ENCODE measurements at regions not wholly inside any gene's neighbourhood (a gene's known extent, or its start where the extent isn't known, plus 50 kb on each side); places are given as distances from the start of the nearest gene placed in this dataset.

DNA sequence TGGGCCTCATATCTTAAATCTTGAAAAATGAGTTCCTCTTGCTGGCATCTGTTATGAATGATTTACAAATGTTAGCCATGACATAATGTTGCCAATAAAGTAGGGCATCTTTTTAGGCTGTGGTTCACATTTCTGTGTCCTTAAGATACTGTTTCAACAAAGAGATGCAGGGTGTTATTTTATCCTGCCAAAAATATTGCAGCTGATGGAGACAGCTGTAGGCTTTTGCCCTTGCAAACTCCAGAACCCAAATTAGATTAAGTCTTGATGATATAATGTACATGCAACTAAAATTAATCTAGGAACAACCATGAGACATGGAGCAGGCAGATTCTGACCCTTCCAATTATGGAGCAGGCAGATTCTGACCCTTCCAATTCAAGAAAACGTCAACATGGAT is 228.2 kb upstream of the GRIN3A start:
- Histone ChIP-seq H3K27ac (replicated peaks) (no peak overlapping the region), H3K27me3 (ENCODE audit: insufficient read depth, poor library complexity, severe bottlenecking) (no peaks in the 10 kb centered on the region), H3K4me3 (replicated peaks; ENCODE audit: insufficient read depth, low read length) (no peak overlapping the region)
- no peak for DNase-seq (ENCODE audit: low read depth in 1 of 2, low spot score in 1 of 2)
- TF ChIP-seq GABPA (IDR thresholded peaks at IDR 0.05; ENCODE audit: low read depth) (no peak), POLR2AphosphoS5 (IDR thresholded peaks at IDR 0.05; ENCODE audit: low read depth) (no peak), SPI1 (IDR thresholded peaks at IDR 0.05; ENCODE audit: borderline replicate concordance, low read depth) (no peak), REST (IDR thresholded peaks at IDR 0.05; ENCODE audit: insufficient replicate concordance, low read depth) (no peak), CTCF (IDR thresholded peaks at IDR 0.05; ENCODE audit: insufficient read depth, low read length) (no peak)

DNA sequence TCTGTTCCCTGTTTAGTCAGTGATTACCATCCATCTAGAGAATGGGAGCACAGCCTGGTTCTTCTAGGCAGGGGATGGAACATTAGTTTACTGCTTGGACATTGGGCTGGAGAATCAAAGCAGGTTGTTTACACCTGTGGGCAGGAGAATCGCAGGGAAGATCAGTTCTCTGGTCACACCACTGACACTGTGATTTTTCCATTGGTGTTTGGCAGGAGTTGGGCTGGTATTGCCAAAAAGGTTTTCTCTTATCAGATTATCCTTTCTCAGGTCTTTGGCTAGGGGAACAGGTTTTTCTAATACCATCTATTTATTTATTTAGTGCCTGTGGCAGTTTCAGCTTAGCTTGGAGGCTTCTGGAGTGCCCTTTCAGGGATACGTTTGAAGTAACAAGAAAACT is 219.3 kb upstream of the GRIN3A start:
- TF ChIP-seq POLR2AphosphoS5 (IDR thresholded peaks at IDR 0.05; ENCODE audit: low read depth) (no peak), CTCF (IDR thresholded peaks at IDR 0.05; ENCODE audit: insufficient read depth, low read length) (no peak), GABPA (IDR thresholded peaks at IDR 0.05; ENCODE audit: low read depth) (no peak), REST (IDR thresholded peaks at IDR 0.05; ENCODE audit: insufficient replicate concordance, low read depth) (no peak), SPI1 (IDR thresholded peaks at IDR 0.05; ENCODE audit: borderline replicate concordance, low read depth) (no peak)
- H3K27me3 ChIP-seq (ENCODE audit: insufficient read depth, poor library complexity, severe bottlenecking): no peaks in the 10 kb centered on the region
- no peak overlapping the region for H3K4me3 ChIP-seq (replicated peaks; ENCODE audit: insufficient read depth, low read length)
- no peak for DNase-seq (ENCODE audit: low read depth in 1 of 2, low spot score in 1 of 2)
- no peak overlapping the region for H3K27ac ChIP-seq (replicated peaks)

GRCh38 chr9:101951598-101951997 is 213.2 kb upstream of the GRIN3A start:
- Histone ChIP-seq H3K27me3 (ENCODE audit: insufficient read depth, poor library complexity, severe bottlenecking) (no peaks in the 10 kb centered on the region), H3K4me3 (replicated peaks; ENCODE audit: insufficient read depth, low read length) (no peak overlapping the region), H3K27ac (replicated peaks) (no peak overlapping the region)
- TF ChIP-seq REST (IDR thresholded peaks at IDR 0.05; ENCODE audit: insufficient replicate concordance, low read depth): no peak
- TF ChIP-seq GABPA (IDR thresholded peaks at IDR 0.05; ENCODE audit: low read depth): no peak
- no peak for TF ChIP-seq SPI1 (IDR thresholded peaks at IDR 0.05; ENCODE audit: borderline replicate concordance, low read depth)
- TF ChIP-seq CTCF (IDR thresholded peaks at IDR 0.05; ENCODE audit: insufficient read depth, low read length): no peak
- no peak for TF ChIP-seq POLR2AphosphoS5 (IDR thresholded peaks at IDR 0.05; ENCODE audit: low read depth)
- no peak for DNase-seq (ENCODE audit: low read depth in 1 of 2, low spot score in 1 of 2)
